Hepatocyte (in vitro differentiated cells): ENCODE measurements at regions not wholly inside any gene's neighbourhood (a gene's known extent, or its start where the extent isn't known, plus 50 kb on each side); places are given as distances from the start of the nearest gene placed in this dataset.

ENCODE experiments used
- DNase-seq: peaks from one replicate; pipeline ENCODE4 v3.0.0-alpha.2; 2016; ENCODE audit warnings: low spot score
- H2AFZ ChIP-seq: fragments of 200-600 bp; sonication (generic); 2 replicates; pipeline ENCODE4 v1.6.0; 2016; ENCODE audit warnings: antibody characterized with exemption, mild to moderate bottlenecking
- H3K27ac ChIP-seq: fragments of 200-600 bp; sonication (generic); 2 replicates; pipeline ENCODE4 v1.5.1; 2016; ENCODE audit warnings: mild to moderate bottlenecking
- H3K27me3 ChIP-seq: fragments of 200-600 bp; sonication (generic); 2 replicates; pipeline ENCODE4 v1.6.1; 2016
- H3K36me3 ChIP-seq: fragments of 200-600 bp; sonication (generic); replicated peaks from 2 replicates; pipeline ENCODE4 v1.5.1; 2016; ENCODE audit warnings: low read depth; ENCODE audit not compliant: insufficient read depth
- H3K4me1 ChIP-seq: fragments of 200-600 bp; sonication (generic); 2 replicates; pipeline ENCODE4 v1.5.1; 2016; ENCODE audit warnings: mild to moderate bottlenecking, moderate library complexity; ENCODE audit not compliant: insufficient read depth
- H3K4me2 ChIP-seq: fragments of 200-600 bp; sonication (generic); 2 replicates; pipeline ENCODE4 v1.6.0; 2016
- H3K4me3 ChIP-seq: fragments of 200-600 bp; sonication (generic); 2 replicates; pipeline ENCODE4 v1.5.1; 2016; ENCODE audit warnings: mild to moderate bottlenecking
- H3K79me2 ChIP-seq: fragments of 200-600 bp; sonication (generic); 2 replicates; pipeline ENCODE4 v1.6.0; 2017; ENCODE audit warnings: mild to moderate bottlenecking
- H3K9me2 ChIP-seq: fragments of 200-600 bp; sonication (generic); replicated peaks from 2 replicates; pipeline ENCODE4 v1.6.0; 2017; ENCODE audit warnings: mild to moderate bottlenecking; ENCODE audit not compliant: insufficient read depth
- H3K9me3 ChIP-seq: fragments of 200-600 bp; sonication (generic); 2 replicates; pipeline ENCODE4 v1.5.1; 2016; ENCODE audit warnings: low read depth, mild to moderate bottlenecking
- H4K20me1 ChIP-seq: fragments of 200-600 bp; sonication (generic); 2 replicates; pipeline ENCODE4 v1.6.0; 2016; ENCODE audit warnings: mild to moderate bottlenecking; ENCODE audit not compliant: insufficient read depth, poor library complexity, severe bottlenecking
- EZH2 ChIP-seq: fragments of 200-600 bp; sonication (generic); IDR thresholded peaks from 2 replicates; pipeline ENCODE4 v1.6.1; 2016; ENCODE audit warnings: antibody characterized with exemption, mild to moderate bottlenecking, borderline replicate concordance
- EZH2phosphoT487 ChIP-seq: fragments of 200-600 bp; sonication (generic); IDR thresholded peaks from one replicate; pipeline ENCODE4 v1.6.1; 2018; ENCODE audit warnings: antibody characterized with exemption, mild to moderate bottlenecking, low read depth, moderate library complexity; ENCODE audit not compliant: unreplicated experiment, severe bottlenecking
- WGBS: methylation state at CpG from one replicate; pipeline ENCODE4 v1.1.6; 2016; ENCODE audit warnings: low lambda C conversion rate; ENCODE audit errors: missing lambda C conversion rate; 5-methylcytosine and 5-hydroxymethylcytosine counted together
- TF ChIP-seq, protein P1 (sequence below): fragments of 200-600 bp; sonication (generic); IDR thresholded peaks from 2 replicates; pipeline ENCODE4 v1.5.1; 2016; ENCODE audit warnings: antibody characterized with exemption, mild to moderate bottlenecking; ENCODE audit not compliant: poor library complexity

- Histone ChIP-seq H3K36me3 (no peaks in the 10 kb centered on the region), H3K4me1 (no peaks in the 10 kb centered on the region), H2AFZ (no peak overlapping the region), H3K27me3 (no peaks in the 10 kb centered on the region), H3K4me3 (no peak overlapping the region), H3K9me3 (no peaks in the 10 kb centered on the region), H3K4me2 (peak overlapping the region; percentile 28), H3K27ac (no peak overlapping the region), H3K79me2 (no peaks in the 10 kb centered on the region), H3K9me2 (no peaks in the 10 kb centered on the region), H4K20me1 (no peaks in the 10 kb centered on the region)
- 61% methylated on average over 5 of the region's 5 CpGs for WGBS
- DNase-seq: peak; percentile 6
- no peak for TF ChIP-seq EZH2phosphoT487
- TF ChIP-seq EZH2: no peak
- TF ChIP-seq, protein P1, sequence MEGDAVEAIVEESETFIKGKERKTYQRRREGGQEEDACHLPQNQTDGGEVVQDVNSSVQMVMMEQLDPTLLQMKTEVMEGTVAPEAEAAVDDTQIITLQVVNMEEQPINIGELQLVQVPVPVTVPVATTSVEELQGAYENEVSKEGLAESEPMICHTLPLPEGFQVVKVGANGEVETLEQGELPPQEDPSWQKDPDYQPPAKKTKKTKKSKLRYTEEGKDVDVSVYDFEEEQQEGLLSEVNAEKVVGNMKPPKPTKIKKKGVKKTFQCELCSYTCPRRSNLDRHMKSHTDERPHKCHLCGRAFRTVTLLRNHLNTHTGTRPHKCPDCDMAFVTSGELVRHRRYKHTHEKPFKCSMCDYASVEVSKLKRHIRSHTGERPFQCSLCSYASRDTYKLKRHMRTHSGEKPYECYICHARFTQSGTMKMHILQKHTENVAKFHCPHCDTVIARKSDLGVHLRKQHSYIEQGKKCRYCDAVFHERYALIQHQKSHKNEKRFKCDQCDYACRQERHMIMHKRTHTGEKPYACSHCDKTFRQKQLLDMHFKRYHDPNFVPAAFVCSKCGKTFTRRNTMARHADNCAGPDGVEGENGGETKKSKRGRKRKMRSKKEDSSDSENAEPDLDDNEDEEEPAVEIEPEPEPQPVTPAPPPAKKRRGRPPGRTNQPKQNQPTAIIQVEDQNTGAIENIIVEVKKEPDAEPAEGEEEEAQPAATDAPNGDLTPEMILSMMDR: no peak
Observed at GRCh38 chr2:41320491-41320890, 727.3 kb upstream of the PKDCC start.

DNA sequence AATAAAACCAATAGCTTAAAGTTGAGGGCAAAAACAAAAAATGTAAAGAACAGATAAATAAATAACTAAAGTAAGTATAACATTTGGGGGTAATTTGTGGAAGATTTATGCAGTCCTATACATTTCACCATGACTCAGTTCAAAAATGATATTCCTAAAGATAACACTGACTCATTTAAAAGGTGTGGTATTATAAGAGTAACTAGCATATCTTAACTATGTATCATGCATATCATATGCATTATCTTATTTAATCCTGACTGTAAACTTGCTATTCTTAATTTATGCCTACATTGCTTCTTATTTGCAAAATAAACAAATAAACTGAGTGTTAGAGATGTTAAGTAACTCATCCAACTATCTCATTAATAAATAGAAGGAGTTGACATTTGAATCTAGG, 726.5 kb upstream of the PKDCC start:
- Histone ChIP-seq H3K36me3 (no peaks in the 10 kb centered on the region), H3K9me3 (no peaks in the 10 kb centered on the region), H3K4me1 (no peaks in the 10 kb centered on the region), H3K4me2 (no peak overlapping the region), H3K27me3 (no peaks in the 10 kb centered on the region), H3K4me3 (no peak overlapping the region), H3K9me2 (no peaks in the 10 kb centered on the region), H4K20me1 (no peaks in the 10 kb centered on the region), H3K79me2 (no peaks in the 10 kb centered on the region), H2AFZ (no peak overlapping the region), H3K27ac (no peak overlapping the region)
- TF ChIP-seq, protein P1: no peak
- no peak for TF ChIP-seq EZH2
- no peak for TF ChIP-seq EZH2phosphoT487
- DNase-seq: no peak

- no peak overlapping the region for H3K4me3 ChIP-seq
- no peaks in the 10 kb centered on the region for H4K20me1 ChIP-seq
- no peak for DNase-seq
- H3K9me2 ChIP-seq: no peaks in the 10 kb centered on the region
- no peaks in the 10 kb centered on the region for H3K9me3 ChIP-seq
- H3K36me3 ChIP-seq: no peaks in the 10 kb centered on the region
- no peaks in the 10 kb centered on the region for H3K79me2 ChIP-seq
- WGBS: 75% methylated on average over 2 of the region's 2 CpGs
- H3K4me1 ChIP-seq: no peaks in the 10 kb centered on the region
- no peaks in the 10 kb centered on the region for H3K27me3 ChIP-seq
- no peak overlapping the region for H3K27ac ChIP-seq
- no peak for TF ChIP-seq EZH2
- TF ChIP-seq, protein P1: no peak
- no peak for TF ChIP-seq EZH2phosphoT487
- H3K4me2 ChIP-seq: no peak overlapping the region
- no peak overlapping the region for H2AFZ ChIP-seq
Observed at GRCh38 chr2:41326851-41327250, 721.0 kb upstream of the PKDCC start.

- TF ChIP-seq EZH2 (no peak), EZH2phosphoT487 (no peak)
- TF ChIP-seq, protein P1: no peak
- H3K9me3 ChIP-seq: no peaks in the 10 kb centered on the region
- no peak for DNase-seq
- no peaks in the 10 kb centered on the region for H3K79me2 ChIP-seq
- no peak overlapping the region for H3K4me2 ChIP-seq
- no peaks in the 10 kb centered on the region for H3K27me3 ChIP-seq
- no peaks in the 10 kb centered on the region for H3K36me3 ChIP-seq
- no peaks in the 10 kb centered on the region for H4K20me1 ChIP-seq
- no peak overlapping the region for H2AFZ ChIP-seq
- H3K4me3 ChIP-seq: no peak overlapping the region
- H3K4me1 ChIP-seq: no peaks in the 10 kb centered on the region
- WGBS: 59% methylated on average over 3 of the region's 3 CpGs
- no peaks in the 10 kb centered on the region for H3K9me2 ChIP-seq
- no peak overlapping the region for H3K27ac ChIP-seq
Observed at GRCh38 chr2:41329040-41329439, 718.8 kb upstream of the PKDCC start.
